Upper lobe of left lung (tissue), 4 donors: ENCODE measurements at regions not wholly inside any gene's neighbourhood (a gene's known extent, or its start where the extent isn't known, plus 50 kb on each side); places are given as distances from the start of the nearest gene placed in this dataset.

ENCODE experiments used
- CTCF ChIP-seq, 6 experiments: fragments of 450-650 bp in 4 of 6; fragments of 200-600 bp in 2 of 6; sonication (generic) in 2 of 6; IDR thresholded peaks; one replicate each; pipeline ENCODE4 v1.5.1; 2016 to 2019; ENCODE audit warnings: antibody characterized with exemption in 6 of 6
- POLR2AphosphoS5 ChIP-seq, 2 donors: sonication (generic); formaldehyde crosslinking; IDR thresholded peaks; one replicate each; pipeline ENCODE4 v1.5.1; 2017; ENCODE audit warnings: antibody characterized with exemption in 2 of 2

GRCh38 chr6:51049288-51049982, 230.8 kb downstream of the TFAP2B start:
- TF ChIP-seq POLR2AphosphoS5 (IDR thresholded peaks at IDR 0.05) (no peak), CTCF (IDR thresholded peaks at IDR 0.05) (no peak)
